ENCODE measurements at regions not wholly inside any gene's neighbourhood (a gene's known extent, or its start where the extent isn't known, plus 50 kb on each side); places are given as distances from the start of the nearest gene placed in this dataset.

GRCh38 chr16:17972460-17972943 lies 364.0 kb downstream of the NPIPA8 start:
- Histone ChIP-seq H3K36me3 (no peaks in the 10 kb centered on the region), H3K9me3 (no peaks in the 10 kb centered on the region), H3K4me1 (ENCODE audit: control insufficient read depth in 1 of 2, insufficient read depth in 1 of 2, low read depth in 1 of 2, low read length in 1 of 2) (no peaks in the 10 kb centered on the region), H3K27me3 (no peaks in the 10 kb centered on the region), H3K27ac (no peak overlapping the region), H3K4me3 (ENCODE audit: low read depth in 1 of 2, low read length in 1 of 2) (no peak overlapping the region)
- no peak for TF ChIP-seq CTCF (IDR thresholded peaks at IDR 0.05)

GRCh38 chr16:17970816-17971331 lies 365.7 kb downstream of the NPIPA8 start:
- Histone ChIP-seq H3K27me3 (no peaks in the 10 kb centered on the region), H3K4me1 (ENCODE audit: control insufficient read depth in 1 of 2, insufficient read depth in 1 of 2, low read depth in 1 of 2, low read length in 1 of 2) (no peaks in the 10 kb centered on the region), H3K27ac (no peak overlapping the region), H3K36me3 (no peaks in the 10 kb centered on the region), H3K4me3 (ENCODE audit: low read depth in 1 of 2, low read length in 1 of 2) (no peak overlapping the region), H3K9me3 (no peaks in the 10 kb centered on the region)
- TF ChIP-seq CTCF (IDR thresholded peaks at IDR 0.05), result no peak

- no peak for TF ChIP-seq CTCF (IDR thresholded peaks at IDR 0.05)
These were observed 366.3 kb downstream of the NPIPA8 start for GRCh38 chr16:17970157-17970765.

GRCh38 chr16:17965133-17965900 lies 371.2 kb downstream of the NPIPA8 start:
- no peak overlapping the region for H3K4me3 ChIP-seq (ENCODE audit: low read depth in 1 of 2, low read length in 1 of 2)
- H3K4me1 ChIP-seq (ENCODE audit: control insufficient read depth in 1 of 2, insufficient read depth in 1 of 2, low read depth in 1 of 2, low read length in 1 of 2), result no peaks in the 10 kb centered on the region
- no peak overlapping the region for H3K27ac ChIP-seq
- H3K36me3 ChIP-seq, result no peaks in the 10 kb centered on the region
- H3K27me3 ChIP-seq, result no peaks in the 10 kb centered on the region
- no peaks in the 10 kb centered on the region for H3K9me3 ChIP-seq
- no peak for TF ChIP-seq CTCF (IDR thresholded peaks at IDR 0.05)

More at GRCh38 chr16:17970157-17970765, 366.3 kb downstream of the NPIPA8 start:
- Histone ChIP-seq H3K4me3 (ENCODE audit: low read depth in 1 of 2, low read length in 1 of 2) (no peak overlapping the region), H3K4me1 (ENCODE audit: control insufficient read depth in 1 of 2, insufficient read depth in 1 of 2, low read depth in 1 of 2, low read length in 1 of 2) (no peaks in the 10 kb centered on the region), H3K9me3 (no peaks in the 10 kb centered on the region), H3K36me3 (no peaks in the 10 kb centered on the region), H3K27me3 (no peaks in the 10 kb centered on the region), H3K27ac (no peak overlapping the region)

- Histone ChIP-seq H3K9me3 (no peaks in the 10 kb centered on the region), H3K27me3 (no peaks in the 10 kb centered on the region), H3K4me1 (ENCODE audit: control insufficient read depth in 1 of 2, insufficient read depth in 1 of 2, low read depth in 1 of 2, low read length in 1 of 2) (no peaks in the 10 kb centered on the region), H3K36me3 (no peaks in the 10 kb centered on the region), H3K27ac (no peak overlapping the region), H3K4me3 (ENCODE audit: low read depth in 1 of 2, low read length in 1 of 2) (no peak overlapping the region)
- TF ChIP-seq CTCF (IDR thresholded peaks at IDR 0.05), result no peak
These were observed 372.3 kb downstream of the NPIPA8 start for GRCh38 chr16:17964196-17964595.

All from neutrophil (primary cell).